ENCODE measurements at regions not wholly inside any gene's neighbourhood (a gene's known extent, or its start where the extent isn't known, plus 50 kb on each side); places are given as distances from the start of the nearest gene placed in this dataset.
A peak's percentile ranks its signal among the peaks of the same experiment; 100 is the strongest.

GRCh38 chr20:1790386-1790785 lies 104.8 kb upstream of the SIRPA start:
- DNase-seq: no peak

GRCh38 chr20:1788044-1788443 lies 107.2 kb upstream of the SIRPA start:
- DNase-seq: no peak

GRCh38 chr20:1786486-1786885 lies 108.7 kb upstream of the SIRPA start:
- DNase-seq: no peak

- DNase-seq: no peak
Observed at GRCh38 chr20:1784586-1784985, 110.6 kb upstream of the SIRPA start.

GRCh38 chr20:1783245-1783644 lies 112.0 kb upstream of the SIRPA start:
- no peak for DNase-seq

GRCh38 chr20:1782181-1782580 lies 113.0 kb upstream of the SIRPA start:
- no peak for DNase-seq

- no peak for DNase-seq
Observed at GRCh38 chr20:1779567-1779966, 115.6 kb upstream of the SIRPA start.

- no peak for DNase-seq
Observed at GRCh38 chr20:1778338-1778737, 116.9 kb upstream of the SIRPA start.

- no peak for DNase-seq
Observed at GRCh38 chr20:1777476-1777820, 117.8 kb upstream of the SIRPA start.

- DNase-seq: peak; percentile 95
Observed at GRCh38 chr20:1776681-1777475, 118.3 kb upstream of the SIRPA start.

- no peak for DNase-seq
Observed at GRCh38 chr20:1775117-1775516, 117.5 kb upstream of the SIRPG start.

- no peak for DNase-seq
Observed at GRCh38 chr20:1774479-1774878, 116.9 kb upstream of the SIRPG start.

GRCh38 chr20:1773816-1774215 lies 116.2 kb upstream of the SIRPG start:
- DNase-seq: no peak

GRCh38 chr20:1769491-1769890 lies 111.9 kb upstream of the SIRPG start:
- no peak for DNase-seq

GRCh38 chr20:1766731-1767130 lies 109.2 kb upstream of the SIRPG start:
- no peak for DNase-seq

- peak; percentile 85 for DNase-seq
Observed at GRCh38 chr20:1764136-1765033, 106.8 kb upstream of the SIRPG start.

- DNase-seq: no peak
Observed at GRCh38 chr20:1761598-1761997, 104.0 kb upstream of the SIRPG start.

GRCh38 chr20:1761116-1761515 lies 103.5 kb upstream of the SIRPG start:
- DNase-seq: no peak

- DNase-seq: no peak
Observed at GRCh38 chr20:1758765-1759164, 101.2 kb upstream of the SIRPG start.

- no peak for DNase-seq
Observed at GRCh38 chr20:1757606-1758512, 100.3 kb upstream of the SIRPG start.

- DNase-seq: no peak
Observed at GRCh38 chr20:1757072-1757471, 99.5 kb upstream of the SIRPG start.

GRCh38 chr20:1754749-1755148 lies 97.2 kb upstream of the SIRPG start:
- DNase-seq: no peak

GRCh38 chr20:1754306-1754705 lies 96.7 kb upstream of the SIRPG start:
- DNase-seq: no peak
